ENCODE measurements at regions not wholly inside any gene's neighbourhood (a gene's known extent, or its start where the extent isn't known, plus 50 kb on each side); places are given as distances from the start of the nearest gene placed in this dataset.

GRCh38 chr2:88865801-88866371 is 174.4 kb downstream of the RPIA start:
- ChIA-PET POLR2A (no interaction called here), CTCF (no interaction called here)
- Mint-ChIP-seq H3K27ac (ENCODE audit: unreplicated experiment) (no peak overlapping the region), H3K27me3 (ENCODE audit: insufficient read depth, unreplicated experiment) (peaks cover 27% of the 10 kb centered on the region), H3K4me1 (ENCODE audit: low read depth, unreplicated experiment) (no peaks in the 10 kb centered on the region), H3K9me3 (ENCODE audit: unreplicated experiment) (no peaks in the 10 kb centered on the region), H3K4me3 (ENCODE audit: unreplicated experiment) (no peak overlapping the region), H3K36me3 (ENCODE audit: insufficient read depth, unreplicated experiment) (no peaks in the 10 kb centered on the region)
- intact Hi-C loops (cut with micrococcal nuclease; ENCODE audit: unreplicated experiment): no loop called here
- no peak for TF ChIP-seq CTCF (IDR thresholded peaks at IDR 0.05; ENCODE audit: insufficient read depth in 1 of 2, low read depth in 1 of 2, low read length in 1 of 2, severe bottlenecking in 1 of 2, unreplicated experiment in 1 of 2)
- Histone ChIP-seq H3K4me1 (no peaks in the 10 kb centered on the region), H3K9me3 (no peaks in the 10 kb centered on the region), H3K4me3 (ENCODE audit: low read depth, low read length) (no peak overlapping the region), H3K27me3 (replicated peaks; ENCODE audit: control insufficient read depth, insufficient read depth, low read length) (no peaks in the 10 kb centered on the region; the same call in none of the 2 replicates), H3K36me3 (ENCODE audit: control insufficient read depth, insufficient read depth, low read length) (no peaks in the 10 kb centered on the region)
- no peak for DNase-seq
- BruUV-seq (replicated peaks): no TSS peak

GRCh38 chr2:88866756-88867155 is 175.3 kb downstream of the RPIA start:
- H3K9me3 Mint-ChIP-seq (ENCODE audit: unreplicated experiment): no peaks in the 10 kb centered on the region
- DNase-seq: no peak
- H3K4me1 ChIP-seq: no peaks in the 10 kb centered on the region
- H3K36me3 Mint-ChIP-seq (ENCODE audit: insufficient read depth, unreplicated experiment): no peaks in the 10 kb centered on the region
- H3K27me3 Mint-ChIP-seq (ENCODE audit: insufficient read depth, unreplicated experiment): peaks cover 25% of the 10 kb centered on the region
- no peak overlapping the region for H3K27ac Mint-ChIP-seq (ENCODE audit: unreplicated experiment)
- no peak overlapping the region for H3K4me3 Mint-ChIP-seq (ENCODE audit: unreplicated experiment)
- no peaks in the 10 kb centered on the region for H3K36me3 ChIP-seq (ENCODE audit: control insufficient read depth, insufficient read depth, low read length)
- BruUV-seq (replicated peaks): no TSS peak
- H3K4me1 Mint-ChIP-seq (ENCODE audit: low read depth, unreplicated experiment): no peaks in the 10 kb centered on the region
- intact Hi-C loops (cut with micrococcal nuclease; ENCODE audit: unreplicated experiment): no loop called here
- ChIA-PET CTCF (no interaction called here), POLR2A (no interaction called here)
- H3K9me3 ChIP-seq: no peaks in the 10 kb centered on the region
- no peak overlapping the region for H3K4me3 ChIP-seq (ENCODE audit: low read depth, low read length)
- no peak for TF ChIP-seq CTCF (IDR thresholded peaks at IDR 0.05; ENCODE audit: insufficient read depth in 1 of 2, low read depth in 1 of 2, low read length in 1 of 2, severe bottlenecking in 1 of 2, unreplicated experiment in 1 of 2)
- no peaks in the 10 kb centered on the region; the same call in none of the 2 replicates for H3K27me3 ChIP-seq (replicated peaks; ENCODE audit: control insufficient read depth, insufficient read depth, low read length)

- no peak overlapping the region for H3K4me3 Mint-ChIP-seq (ENCODE audit: unreplicated experiment)
- DNase-seq: no peak
- no peak for TF ChIP-seq CTCF (IDR thresholded peaks at IDR 0.05; ENCODE audit: insufficient read depth in 1 of 2, low read depth in 1 of 2, low read length in 1 of 2, severe bottlenecking in 1 of 2, unreplicated experiment in 1 of 2)
- Histone ChIP-seq H3K27me3 (replicated peaks; ENCODE audit: control insufficient read depth, insufficient read depth, low read length) (no peaks in the 10 kb centered on the region; the same call in none of the 2 replicates), H3K36me3 (ENCODE audit: control insufficient read depth, insufficient read depth, low read length) (no peaks in the 10 kb centered on the region), H3K4me1 (no peaks in the 10 kb centered on the region), H3K9me3 (no peaks in the 10 kb centered on the region), H3K4me3 (ENCODE audit: low read depth, low read length) (no peak overlapping the region)
- no peaks in the 10 kb centered on the region for H3K9me3 Mint-ChIP-seq (ENCODE audit: unreplicated experiment)
- intact Hi-C loops (cut with micrococcal nuclease; ENCODE audit: unreplicated experiment): no loop called here
- no TSS peak for BruUV-seq (replicated peaks)
- peaks cover 25% of the 10 kb centered on the region for H3K27me3 Mint-ChIP-seq (ENCODE audit: insufficient read depth, unreplicated experiment)
- ChIA-PET POLR2A (no interaction called here), CTCF (no interaction called here)
- no peaks in the 10 kb centered on the region for H3K4me1 Mint-ChIP-seq (ENCODE audit: low read depth, unreplicated experiment)
- no peaks in the 10 kb centered on the region for H3K36me3 Mint-ChIP-seq (ENCODE audit: insufficient read depth, unreplicated experiment)
- H3K27ac Mint-ChIP-seq (ENCODE audit: unreplicated experiment): no peak overlapping the region
Observed at GRCh38 chr2:88868861-88869260, 177.4 kb downstream of the RPIA start.
